Natural killer cell (primary cell): ENCODE measurements at regions not wholly inside any gene's neighbourhood (a gene's known extent, or its start where the extent isn't known, plus 50 kb on each side); places are given as distances from the start of the nearest gene placed in this dataset.

Source experiments
- ATAC-seq, 3 donors: fragments of 150-1000 bp in 2 of 3; fragments of 200-7000 bp in 1 of 3; cut with Tn5 transposase; 1 replicate in 1 of 3; 2 replicates in 2 of 3; pipeline ENCODE4 v1.10.0; 2021; ENCODE audit warnings: mild to moderate bottlenecking in 2 of 3, moderate library complexity in 2 of 3
- DNase-seq, 2 donors: peaks; one replicate each; pipeline versions ENCODE4 v3.0.0 to v3.0.0-alpha.2; 2013 to 2021; ENCODE audit warnings: mixed read lengths in 1 of 2
- H3K27ac ChIP-seq: one replicate; pipeline ENCODE4 v1.5.1; 2013; ENCODE audit warnings: mild to moderate bottlenecking, low read length
- H3K27me3 ChIP-seq: one replicate; pipeline ENCODE4 v1.6.1; 2013; ENCODE audit warnings: low read length; ENCODE audit not compliant: control insufficient read depth, insufficient read depth
- H3K36me3 ChIP-seq: one replicate; pipeline ENCODE4 v1.6.1; 2013; ENCODE audit warnings: low read length; ENCODE audit not compliant: control insufficient read depth, insufficient read depth
- H3K4me1 ChIP-seq: one replicate; pipeline ENCODE4 v1.6.1; 2013; ENCODE audit warnings: low read length; ENCODE audit not compliant: control insufficient read depth, insufficient read depth
- H3K4me3 ChIP-seq: one replicate; pipeline ENCODE4 v1.5.1; 2013; ENCODE audit warnings: low read length
- H3K9me3 ChIP-seq: one replicate; pipeline ENCODE4 v1.6.1; 2013; ENCODE audit warnings: low read length; ENCODE audit not compliant: control insufficient read depth, insufficient read depth
- H3K27ac Mint-ChIP-seq, 2 donors: one replicate each; pipeline ENCODE4 v1.8.0; 2022; ENCODE audit warnings: mild to moderate bottlenecking in 2 of 2, mixed read lengths in 2 of 2, moderate library complexity in 1 of 2
- H3K27me3 Mint-ChIP-seq, 2 donors: one replicate each; pipeline ENCODE4 v1.8.0; 2022; ENCODE audit warnings: low read depth in 2 of 2, mixed read lengths in 2 of 2
- H3K36me3 Mint-ChIP-seq: one replicate; pipeline ENCODE4 v1.8.0; 2022; ENCODE audit warnings: mixed read lengths
- H3K4me1 Mint-ChIP-seq, 2 donors: one replicate each; pipeline ENCODE4 v1.8.0; 2022; ENCODE audit warnings: mixed read lengths in 2 of 2
- H3K4me3 Mint-ChIP-seq: one replicate; pipeline ENCODE4 v1.8.0; 2022; ENCODE audit warnings: mild to moderate bottlenecking, moderate library complexity, mixed read lengths
- H3K9me3 Mint-ChIP-seq, 2 donors: one replicate each; pipeline ENCODE4 v1.8.0; 2022; ENCODE audit warnings: mixed read lengths in 2 of 2
- WGBS: methylation state at CpG from one replicate; pipeline ENCODE4 v1.1.7; 2013; ENCODE audit warnings: missing lambda C conversion rate; ENCODE audit not compliant: insufficient coverage; 5-methylcytosine and 5-hydroxymethylcytosine counted together
- intact Hi-C: fragments of 100-400 bp; cut with micrococcal nuclease; formaldehyde crosslinking; loops from one replicate; pipeline ENCODE4 v1.14.2; 2022
- TF ChIP-seq, protein P1 (sequence below): fragments of 200-600 bp; IDR thresholded peaks from one replicate; pipeline ENCODE4 v1.8.0; 2022; ENCODE audit warnings: antibody characterized with exemption

DNA sequence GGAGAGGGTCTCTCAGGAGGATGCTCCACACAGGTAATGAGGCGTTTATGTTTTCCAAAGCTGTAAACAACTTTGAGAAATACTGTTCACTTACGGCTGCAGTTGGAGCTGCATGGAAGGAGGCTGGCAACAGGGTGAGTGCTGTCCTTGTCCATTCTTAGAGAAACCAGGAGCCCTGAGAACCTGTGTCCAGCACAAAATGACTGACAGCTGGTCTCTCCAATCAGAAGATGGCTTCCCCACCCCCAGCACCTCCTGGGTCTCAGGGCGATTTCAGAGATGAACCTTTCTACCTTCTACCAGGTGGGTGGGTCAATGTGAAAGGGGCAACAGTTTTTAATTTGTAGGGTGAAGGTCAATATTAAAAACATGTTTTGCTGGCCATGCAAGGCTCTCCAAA, 353.6 kb downstream of the NPHP4 start:
- Histone ChIP-seq H3K27ac (no peak overlapping the region), H3K9me3 (no peaks in the 10 kb centered on the region), H3K4me1 (no peaks in the 10 kb centered on the region), H3K27me3 (no peaks in the 10 kb centered on the region), H3K4me3 (no peak overlapping the region), H3K36me3 (no peaks in the 10 kb centered on the region)
- peaks cover 0 to 3% of the 10 kb centered on the region in 2 donors for H3K9me3 Mint-ChIP-seq
- H3K4me3 Mint-ChIP-seq = no peak overlapping the region
- ATAC-seq = no peak
- H3K27me3 Mint-ChIP-seq = peaks cover 17 to 23% of the 10 kb centered on the region in 2 donors
- DNase-seq = no peak
- no peaks in the 10 kb centered on the region for H3K4me1 Mint-ChIP-seq
- intact Hi-C loops = no loop called here
- TF ChIP-seq, protein P1, sequence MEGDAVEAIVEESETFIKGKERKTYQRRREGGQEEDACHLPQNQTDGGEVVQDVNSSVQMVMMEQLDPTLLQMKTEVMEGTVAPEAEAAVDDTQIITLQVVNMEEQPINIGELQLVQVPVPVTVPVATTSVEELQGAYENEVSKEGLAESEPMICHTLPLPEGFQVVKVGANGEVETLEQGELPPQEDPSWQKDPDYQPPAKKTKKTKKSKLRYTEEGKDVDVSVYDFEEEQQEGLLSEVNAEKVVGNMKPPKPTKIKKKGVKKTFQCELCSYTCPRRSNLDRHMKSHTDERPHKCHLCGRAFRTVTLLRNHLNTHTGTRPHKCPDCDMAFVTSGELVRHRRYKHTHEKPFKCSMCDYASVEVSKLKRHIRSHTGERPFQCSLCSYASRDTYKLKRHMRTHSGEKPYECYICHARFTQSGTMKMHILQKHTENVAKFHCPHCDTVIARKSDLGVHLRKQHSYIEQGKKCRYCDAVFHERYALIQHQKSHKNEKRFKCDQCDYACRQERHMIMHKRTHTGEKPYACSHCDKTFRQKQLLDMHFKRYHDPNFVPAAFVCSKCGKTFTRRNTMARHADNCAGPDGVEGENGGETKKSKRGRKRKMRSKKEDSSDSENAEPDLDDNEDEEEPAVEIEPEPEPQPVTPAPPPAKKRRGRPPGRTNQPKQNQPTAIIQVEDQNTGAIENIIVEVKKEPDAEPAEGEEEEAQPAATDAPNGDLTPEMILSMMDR = no peak
- H3K27ac Mint-ChIP-seq = no peak overlapping the region
- H3K36me3 Mint-ChIP-seq = no peaks in the 10 kb centered on the region
- WGBS = 77% methylated on average over 2 of the region's 3 CpGs

DNA sequence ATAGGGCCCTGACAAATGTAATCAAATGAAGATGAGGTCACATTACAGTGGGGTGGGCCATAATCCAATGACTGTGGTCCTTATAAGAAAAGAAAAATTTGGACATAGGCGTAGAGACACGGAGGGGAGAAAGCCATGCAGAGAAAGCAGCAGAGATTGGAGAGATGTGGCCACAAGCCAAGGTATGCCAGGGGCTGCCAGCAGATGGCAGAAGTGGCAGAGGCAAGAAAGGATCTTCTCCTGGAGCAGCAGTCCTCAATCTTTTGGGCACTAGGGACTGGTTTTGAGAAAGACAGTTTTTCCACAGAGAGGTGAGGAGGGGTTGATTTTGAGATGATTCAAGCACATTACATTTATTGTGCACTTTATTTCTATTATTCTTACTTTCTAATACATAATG, 355.1 kb downstream of the NPHP4 start:
- H3K36me3 Mint-ChIP-seq = no peaks in the 10 kb centered on the region
- no peak overlapping the region for H3K27ac Mint-ChIP-seq
- no peaks in the 10 kb centered on the region for H3K27me3 ChIP-seq
- intact Hi-C loops = no loop called here
- H3K4me1 Mint-ChIP-seq = no peaks in the 10 kb centered on the region
- H3K4me3 Mint-ChIP-seq = no peak overlapping the region
- ATAC-seq (no peak), DNase-seq (peak in 1 of 2 donors; percentile 52)
- peaks cover 0 to 3% of the 10 kb centered on the region in 2 donors for H3K9me3 Mint-ChIP-seq
- TF ChIP-seq, protein P1 = no peak
- H3K27me3 Mint-ChIP-seq = peaks cover 17 to 19% of the 10 kb centered on the region in 2 donors
- 82% methylated on average over 2 of the region's 2 CpGs for WGBS
- H3K4me1 ChIP-seq = no peaks in the 10 kb centered on the region
- H3K36me3 ChIP-seq = no peaks in the 10 kb centered on the region
- H3K27ac ChIP-seq = no peak overlapping the region
- no peak overlapping the region for H3K4me3 ChIP-seq
- no peaks in the 10 kb centered on the region for H3K9me3 ChIP-seq

DNA sequence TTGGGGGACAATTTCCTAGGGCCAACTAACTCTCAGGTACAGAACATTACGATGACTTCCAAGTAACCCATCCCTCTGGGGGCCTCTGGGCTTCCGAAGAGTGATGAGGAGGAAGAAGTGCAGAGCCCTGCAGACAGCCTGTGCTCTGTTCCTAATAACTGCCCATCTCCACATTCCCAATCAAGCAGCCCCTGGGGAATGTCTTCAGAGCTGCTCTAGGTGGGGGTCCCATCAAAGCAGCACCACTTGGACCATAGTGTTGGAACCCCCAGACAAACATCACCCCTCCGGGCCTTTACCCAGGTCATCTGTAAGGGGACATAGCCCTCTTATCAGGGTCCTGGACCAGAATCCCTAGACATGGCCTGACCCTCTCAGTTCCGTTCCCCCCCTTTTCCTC, 357.3 kb downstream of the NPHP4 start:
- ATAC-seq = no peak
- 87% methylated on average over 2 of the region's 4 CpGs for WGBS

DNA sequence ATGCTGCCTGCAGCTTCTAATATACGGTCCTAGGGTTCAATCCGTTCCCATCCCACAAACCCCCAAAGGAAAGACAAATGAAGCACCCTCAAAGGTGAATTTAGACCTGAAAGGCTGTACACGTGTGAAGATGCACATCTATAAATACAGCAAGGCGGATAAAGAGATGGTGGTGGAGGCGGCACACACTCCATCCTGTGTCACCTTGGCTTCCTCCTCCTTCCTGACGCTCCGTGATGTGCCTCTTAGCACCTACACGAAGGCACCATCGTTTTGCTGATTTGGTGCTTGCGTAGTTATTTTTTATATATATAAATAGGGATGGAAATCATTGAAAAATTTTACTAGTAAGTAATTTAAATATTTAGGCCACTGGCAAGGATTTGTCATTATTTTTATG, 359.4 kb downstream of the NPHP4 start:
- H3K4me1 ChIP-seq = no peaks in the 10 kb centered on the region
- 80% methylated on average over 5 of the region's 10 CpGs for WGBS
- TF ChIP-seq, protein P1 = no peak
- no peaks in the 10 kb centered on the region for H3K36me3 Mint-ChIP-seq
- H3K4me3 ChIP-seq = no peak overlapping the region
- H3K36me3 ChIP-seq = no peaks in the 10 kb centered on the region
- no peak overlapping the region for H3K4me3 Mint-ChIP-seq
- H3K27me3 ChIP-seq = no peaks in the 10 kb centered on the region
- ATAC-seq (no peak), DNase-seq (no peak)
- peaks cover 0 to 3% of the 10 kb centered on the region in 2 donors for H3K9me3 Mint-ChIP-seq
- peaks cover 7 to 16% of the 10 kb centered on the region in 2 donors for H3K27me3 Mint-ChIP-seq
- no peaks in the 10 kb centered on the region for H3K4me1 Mint-ChIP-seq
- no peak overlapping the region for H3K27ac ChIP-seq
- H3K27ac Mint-ChIP-seq = no peak overlapping the region
- intact Hi-C loops = no loop called here
- no peaks in the 10 kb centered on the region for H3K9me3 ChIP-seq

More for the DNA sequence above, 357.3 kb downstream of the NPHP4 start:
- no peak overlapping the region for H3K4me3 ChIP-seq
- H3K9me3 ChIP-seq = no peaks in the 10 kb centered on the region
- no peaks in the 10 kb centered on the region for H3K4me1 ChIP-seq
- no peak overlapping the region for H3K27ac Mint-ChIP-seq
- H3K4me1 Mint-ChIP-seq = no peaks in the 10 kb centered on the region
- no peaks in the 10 kb centered on the region for H3K36me3 Mint-ChIP-seq
- DNase-seq = no peak
- intact Hi-C loops = no loop called here
- peaks cover 0 to 3% of the 10 kb centered on the region in 2 donors for H3K9me3 Mint-ChIP-seq
- H3K27me3 Mint-ChIP-seq = peaks cover 10 to 16% of the 10 kb centered on the region in 2 donors
- H3K4me3 Mint-ChIP-seq = no peak overlapping the region
- no peaks in the 10 kb centered on the region for H3K27me3 ChIP-seq
- H3K27ac ChIP-seq = no peak overlapping the region
- TF ChIP-seq, protein P1 = no peak
- no peaks in the 10 kb centered on the region for H3K36me3 ChIP-seq
